Mononuclear cell (primary cell): ENCODE measurements at regions not wholly inside any gene's neighbourhood (a gene's known extent, or its start where the extent isn't known, plus 50 kb on each side); places are given as distances from the start of the nearest gene placed in this dataset.
"Not testable (repeated sequence)": the region's sequence is repeated elsewhere in the genome, so short reads cannot be mapped to it uniquely, and the experiment has no call there.

Source experiments
- H3K27me3 ChIP-seq: 2 replicates; pipeline ENCODE4 v1.6.0; 2011; ENCODE audit warnings: low read length, control low read depth; ENCODE audit not compliant: insufficient read depth
- H3K4me1 ChIP-seq: 2 replicates; pipeline ENCODE4 v1.5.1; 2011; ENCODE audit warnings: mild to moderate bottlenecking, low read length, control low read depth; ENCODE audit not compliant: insufficient read depth
- H3K4me3 ChIP-seq: 2 replicates; pipeline ENCODE4 v1.5.1; 2011; ENCODE audit warnings: mild to moderate bottlenecking, low read length, moderate library complexity
- H3K9me3 ChIP-seq: 2 replicates; pipeline ENCODE4 v1.5.1; 2011; ENCODE audit warnings: low read depth, mild to moderate bottlenecking, control low read depth, low read length

- H3K4me3 ChIP-seq: no peak overlapping the region
- peaks cover 6% of the 10 kb centered on the region for H3K4me1 ChIP-seq
- no peaks in the 10 kb centered on the region for H3K27me3 ChIP-seq
- no peaks in the 10 kb centered on the region for H3K9me3 ChIP-seq
Measured at GRCh38 chr12:111149299-111149698, 219.6 kb downstream of the PHETA1 start.

- Histone ChIP-seq H3K27me3 (no peaks in the 10 kb centered on the region), H3K9me3 (no peaks in the 10 kb centered on the region), H3K4me3 (no peak overlapping the region), H3K4me1 (peaks cover 6% of the 10 kb centered on the region)
Measured at GRCh38 chr12:111148005-111148404, 220.9 kb downstream of the PHETA1 start.

- H3K4me3 ChIP-seq: no peak overlapping the region
- no peaks in the 10 kb centered on the region for H3K9me3 ChIP-seq
- H3K27me3 ChIP-seq: no peaks in the 10 kb centered on the region
- H3K4me1 ChIP-seq: no peaks in the 10 kb centered on the region
Measured at GRCh38 chr12:111143271-111143670, 222.9 kb upstream of the MYL2 start.

- no peaks in the 10 kb centered on the region for H3K9me3 ChIP-seq
- no peaks in the 10 kb centered on the region for H3K4me1 ChIP-seq
- H3K27me3 ChIP-seq: no peaks in the 10 kb centered on the region
- H3K4me3 ChIP-seq: no peak overlapping the region
Measured at GRCh38 chr12:111141205-111141604, 220.8 kb upstream of the MYL2 start.

GRCh38 chr12:111138016-111138415, 217.6 kb upstream of the MYL2 start:
- Histone ChIP-seq H3K4me3 (no peak overlapping the region), H3K9me3 (no peaks in the 10 kb centered on the region), H3K27me3 (no peaks in the 10 kb centered on the region), H3K4me1 (no peaks in the 10 kb centered on the region)

- Histone ChIP-seq H3K4me3 (no peak overlapping the region), H3K4me1 (peaks cover 2% of the 10 kb centered on the region), H3K27me3 (no peaks in the 10 kb centered on the region), H3K9me3 (no peaks in the 10 kb centered on the region)
Measured at GRCh38 chr12:111135293-111135832, 215.0 kb upstream of the MYL2 start.

- H3K4me1 ChIP-seq: peaks cover 29% of the 10 kb centered on the region
- H3K27me3 ChIP-seq: no peaks in the 10 kb centered on the region
- H3K9me3 ChIP-seq: no peaks in the 10 kb centered on the region
- no peak overlapping the region for H3K4me3 ChIP-seq
Measured at GRCh38 chr12:111130336-111130735, 210.0 kb upstream of the MYL2 start.

GRCh38 chr12:111129149-111129767, 208.9 kb upstream of the MYL2 start:
- Histone ChIP-seq H3K4me3 (no peak overlapping the region), H3K4me1 (peaks cover 29% of the 10 kb centered on the region), H3K27me3 (no peaks in the 10 kb centered on the region), H3K9me3 (no peaks in the 10 kb centered on the region)

- no peaks in the 10 kb centered on the region for H3K27me3 ChIP-seq
- no peaks in the 10 kb centered on the region for H3K9me3 ChIP-seq
- peaks cover 36% of the 10 kb centered on the region for H3K4me1 ChIP-seq
- no peak overlapping the region for H3K4me3 ChIP-seq
Measured at GRCh38 chr12:111126331-111126730, 206.0 kb upstream of the MYL2 start.

GRCh38 chr12:111124183-111124582, 203.8 kb upstream of the MYL2 start:
- H3K4me3 ChIP-seq: no peak overlapping the region
- H3K4me1 ChIP-seq: peaks cover 23% of the 10 kb centered on the region
- H3K27me3 ChIP-seq: no peaks in the 10 kb centered on the region
- H3K9me3 ChIP-seq: no peaks in the 10 kb centered on the region

- no peak overlapping the region for H3K4me3 ChIP-seq
- no peaks in the 10 kb centered on the region for H3K9me3 ChIP-seq
- H3K4me1 ChIP-seq: peaks cover 23% of the 10 kb centered on the region
- no peaks in the 10 kb centered on the region for H3K27me3 ChIP-seq
Measured at GRCh38 chr12:111123390-111123789, 203.0 kb upstream of the MYL2 start.

GRCh38 chr12:111122458-111122878, 202.1 kb upstream of the MYL2 start:
- Histone ChIP-seq H3K9me3 (no peaks in the 10 kb centered on the region), H3K4me3 (no peak overlapping the region), H3K4me1 (peaks cover 23% of the 10 kb centered on the region), H3K27me3 (no peaks in the 10 kb centered on the region)

GRCh38 chr12:111121840-111122239, 201.5 kb upstream of the MYL2 start:
- Histone ChIP-seq H3K4me1 (peaks cover 17% of the 10 kb centered on the region), H3K4me3 (no peak overlapping the region), H3K9me3 (no peaks in the 10 kb centered on the region), H3K27me3 (no peaks in the 10 kb centered on the region)

- Histone ChIP-seq H3K9me3 (no peaks in the 10 kb centered on the region), H3K27me3 (no peaks in the 10 kb centered on the region)
Measured at GRCh38 chr12:111120578-111120977, 200.2 kb upstream of the MYL2 start.

GRCh38 chr12:111117017-111117416, 196.6 kb upstream of the MYL2 start:
- H3K4me1 ChIP-seq: peaks cover 12% of the 10 kb centered on the region
- H3K27me3 ChIP-seq: no peaks in the 10 kb centered on the region
- H3K4me3 ChIP-seq: no peak overlapping the region
- no peaks in the 10 kb centered on the region for H3K9me3 ChIP-seq

More at GRCh38 chr12:111120578-111120977, 200.2 kb upstream of the MYL2 start:
- Histone ChIP-seq H3K4me1 (peaks cover 7% of the 10 kb centered on the region), H3K4me3 (no peak overlapping the region)

GRCh38 chr12:111113313-111113712, 192.9 kb upstream of the MYL2 start:
- not testable (repeated sequence) for H3K4me3 ChIP-seq, H3K9me3 ChIP-seq, H3K27me3 ChIP-seq
- H3K4me1 ChIP-seq: peaks cover 22% of the 10 kb centered on the region
